ENCODE measurements at regions not wholly inside any gene's neighbourhood (a gene's known extent, or its start where the extent isn't known, plus 50 kb on each side); places are given as distances from the start of the nearest gene placed in this dataset.
A peak's percentile ranks its signal among the peaks of the same experiment; 100 is the strongest.

DNA sequence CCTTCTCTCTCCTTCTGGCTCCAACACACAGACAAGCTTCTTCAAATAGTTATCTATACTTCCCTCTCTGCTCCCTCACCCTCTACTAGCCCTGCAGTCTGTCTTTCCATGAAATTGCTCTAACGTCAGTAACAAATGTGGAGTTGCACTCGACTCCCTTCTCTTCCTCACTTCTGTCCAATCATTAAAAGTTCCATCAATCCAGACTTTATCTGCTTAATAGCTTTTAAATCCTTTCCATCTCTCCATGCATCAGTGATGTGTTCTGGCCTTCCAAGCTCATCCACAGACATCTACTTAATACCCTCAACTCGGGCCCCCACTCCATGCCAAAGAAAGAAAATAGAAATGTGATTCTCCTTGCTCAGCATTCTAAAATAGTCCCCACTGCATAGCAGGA is 422.1 kb upstream of the CDH5 start:
- WGBS (ENCODE audit: insufficient coverage) = 38% methylated on average over 3 of the region's 3 CpGs

GRCh38 chr16:65940711-65941110 is 425.8 kb upstream of the CDH5 start:
- DNase-seq = no peak
- H3K4me3 ChIP-seq (ENCODE audit: low read length) = no peak overlapping the region
- no peaks in the 10 kb centered on the region for H3K9me3 ChIP-seq (replicated peaks; ENCODE audit: control insufficient read depth, low read depth, low read length)
- H3K36me3 ChIP-seq (ENCODE audit: control insufficient read depth, insufficient read depth, low read length) = no peaks in the 10 kb centered on the region
- no peaks in the 10 kb centered on the region for H3K27me3 ChIP-seq (ENCODE audit: control insufficient read depth, insufficient read depth, low read length)
- H3K27ac ChIP-seq (ENCODE audit: low read length) = no peak overlapping the region
- H3K4me1 ChIP-seq (ENCODE audit: control insufficient read depth, insufficient read depth, low read length) = no peaks in the 10 kb centered on the region
- WGBS (ENCODE audit: insufficient coverage) = no CpG with 5 or more reads among the region's 1 CpG

More for the DNA sequence above, 422.1 kb upstream of the CDH5 start:
- Histone ChIP-seq H3K9me3 (replicated peaks; ENCODE audit: control insufficient read depth, low read depth, low read length) (no peaks in the 10 kb centered on the region), H3K27ac (ENCODE audit: low read length) (no peak overlapping the region), H3K4me1 (ENCODE audit: control insufficient read depth, insufficient read depth, low read length) (peaks cover 2% of the 10 kb centered on the region), H3K36me3 (ENCODE audit: control insufficient read depth, insufficient read depth, low read length) (no peaks in the 10 kb centered on the region), H3K27me3 (ENCODE audit: control insufficient read depth, insufficient read depth, low read length) (no peaks in the 10 kb centered on the region), H3K4me3 (ENCODE audit: low read length) (no peak overlapping the region)
- DNase-seq = peak; percentile 4

DNA sequence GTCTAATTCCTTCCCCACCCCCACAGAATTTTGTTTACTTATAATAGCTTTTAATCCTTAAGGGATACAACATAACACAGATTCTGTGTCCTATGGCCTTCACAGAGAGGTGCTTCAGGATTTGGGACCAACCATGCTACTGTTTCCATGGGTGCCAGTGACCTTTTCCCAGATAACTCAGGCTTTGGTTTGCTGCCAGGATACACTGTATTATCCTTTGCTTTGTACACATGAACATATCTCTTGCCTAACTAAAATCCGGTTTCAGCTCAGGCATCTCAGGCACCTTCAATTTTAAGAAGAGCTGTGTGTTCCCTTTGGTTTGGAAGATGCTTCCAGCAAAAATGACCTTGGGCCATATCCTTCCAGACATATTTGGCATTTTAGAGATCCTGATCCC is 428.4 kb upstream of the CDH5 start:
- Histone ChIP-seq H3K4me1 (ENCODE audit: control insufficient read depth, insufficient read depth, low read length) (no peaks in the 10 kb centered on the region), H3K36me3 (ENCODE audit: control insufficient read depth, insufficient read depth, low read length) (no peaks in the 10 kb centered on the region), H3K4me3 (ENCODE audit: low read length) (no peak overlapping the region), H3K27ac (ENCODE audit: low read length) (no peak overlapping the region), H3K9me3 (replicated peaks; ENCODE audit: control insufficient read depth, low read depth, low read length) (no peaks in the 10 kb centered on the region), H3K27me3 (ENCODE audit: control insufficient read depth, insufficient read depth, low read length) (no peaks in the 10 kb centered on the region)
- no peak for DNase-seq
- no CpG with 5 or more reads among the region's 1 CpG for WGBS (ENCODE audit: insufficient coverage)

GRCh38 chr16:65937455-65937854 is 429.0 kb upstream of the CDH5 start:
- Histone ChIP-seq H3K9me3 (replicated peaks; ENCODE audit: control insufficient read depth, low read depth, low read length) (no peaks in the 10 kb centered on the region), H3K4me1 (ENCODE audit: control insufficient read depth, insufficient read depth, low read length) (no peaks in the 10 kb centered on the region), H3K27ac (ENCODE audit: low read length) (no peak overlapping the region), H3K27me3 (ENCODE audit: control insufficient read depth, insufficient read depth, low read length) (no peaks in the 10 kb centered on the region), H3K36me3 (ENCODE audit: control insufficient read depth, insufficient read depth, low read length) (no peaks in the 10 kb centered on the region), H3K4me3 (ENCODE audit: low read length) (no peak overlapping the region)
- DNase-seq = no peak
- 88% methylated on average over 1 of the region's 1 CpG for WGBS (ENCODE audit: insufficient coverage)

GRCh38 chr16:65936096-65936495 is 430.4 kb upstream of the CDH5 start:
- Histone ChIP-seq H3K27ac (ENCODE audit: low read length) (no peak overlapping the region), H3K27me3 (ENCODE audit: control insufficient read depth, insufficient read depth, low read length) (no peaks in the 10 kb centered on the region), H3K9me3 (replicated peaks; ENCODE audit: control insufficient read depth, low read depth, low read length) (no peaks in the 10 kb centered on the region), H3K36me3 (ENCODE audit: control insufficient read depth, insufficient read depth, low read length) (no peaks in the 10 kb centered on the region), H3K4me1 (ENCODE audit: control insufficient read depth, insufficient read depth, low read length) (no peaks in the 10 kb centered on the region), H3K4me3 (ENCODE audit: low read length) (no peak overlapping the region)
- 79% methylated on average over 1 of the region's 2 CpGs for WGBS (ENCODE audit: insufficient coverage)
- DNase-seq = no peak

GRCh38 chr16:65934443-65934842 is 432.0 kb upstream of the CDH5 start:
- H3K36me3 ChIP-seq (ENCODE audit: control insufficient read depth, insufficient read depth, low read length) = no peaks in the 10 kb centered on the region
- 87% methylated on average over 1 of the region's 3 CpGs for WGBS (ENCODE audit: insufficient coverage)
- no peak overlapping the region for H3K4me3 ChIP-seq (ENCODE audit: low read length)
- no peak overlapping the region for H3K27ac ChIP-seq (ENCODE audit: low read length)
- no peaks in the 10 kb centered on the region for H3K9me3 ChIP-seq (replicated peaks; ENCODE audit: control insufficient read depth, low read depth, low read length)
- no peaks in the 10 kb centered on the region for H3K27me3 ChIP-seq (ENCODE audit: control insufficient read depth, insufficient read depth, low read length)
- H3K4me1 ChIP-seq (ENCODE audit: control insufficient read depth, insufficient read depth, low read length) = no peaks in the 10 kb centered on the region
- DNase-seq = no peak

DNA sequence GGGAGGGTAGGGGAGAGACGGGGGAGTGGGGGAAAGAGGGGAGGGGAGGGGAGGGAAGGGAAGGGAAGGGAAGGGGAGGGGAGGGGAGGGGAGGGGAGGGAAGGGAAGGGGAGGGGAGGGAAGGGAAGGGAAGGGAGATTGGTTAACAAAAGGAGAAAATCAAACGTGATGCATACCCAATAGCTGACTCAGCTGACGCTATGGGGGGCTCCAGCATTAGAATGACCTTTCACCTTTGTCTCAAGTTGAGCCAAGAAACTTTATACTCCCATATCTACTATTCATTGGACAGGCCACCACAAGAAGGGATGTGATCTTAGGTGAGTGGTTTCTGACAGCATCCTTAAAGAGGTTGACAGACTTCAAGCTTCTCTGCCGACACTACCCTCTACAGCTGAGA is 432.8 kb upstream of the CDH5 start:
- H3K27me3 ChIP-seq (ENCODE audit: control insufficient read depth, insufficient read depth, low read length) = no peaks in the 10 kb centered on the region
- H3K9me3 ChIP-seq (replicated peaks; ENCODE audit: control insufficient read depth, low read depth, low read length) = no peaks in the 10 kb centered on the region
- H3K4me1 ChIP-seq (ENCODE audit: control insufficient read depth, insufficient read depth, low read length) = no peaks in the 10 kb centered on the region
- DNase-seq = no peak
- no peaks in the 10 kb centered on the region for H3K36me3 ChIP-seq (ENCODE audit: control insufficient read depth, insufficient read depth, low read length)
- no peak overlapping the region for H3K4me3 ChIP-seq (ENCODE audit: low read length)
- H3K27ac ChIP-seq (ENCODE audit: low read length) = no peak overlapping the region
- WGBS (ENCODE audit: insufficient coverage) = 100% methylated on average over 1 of the region's 4 CpGs

DNA sequence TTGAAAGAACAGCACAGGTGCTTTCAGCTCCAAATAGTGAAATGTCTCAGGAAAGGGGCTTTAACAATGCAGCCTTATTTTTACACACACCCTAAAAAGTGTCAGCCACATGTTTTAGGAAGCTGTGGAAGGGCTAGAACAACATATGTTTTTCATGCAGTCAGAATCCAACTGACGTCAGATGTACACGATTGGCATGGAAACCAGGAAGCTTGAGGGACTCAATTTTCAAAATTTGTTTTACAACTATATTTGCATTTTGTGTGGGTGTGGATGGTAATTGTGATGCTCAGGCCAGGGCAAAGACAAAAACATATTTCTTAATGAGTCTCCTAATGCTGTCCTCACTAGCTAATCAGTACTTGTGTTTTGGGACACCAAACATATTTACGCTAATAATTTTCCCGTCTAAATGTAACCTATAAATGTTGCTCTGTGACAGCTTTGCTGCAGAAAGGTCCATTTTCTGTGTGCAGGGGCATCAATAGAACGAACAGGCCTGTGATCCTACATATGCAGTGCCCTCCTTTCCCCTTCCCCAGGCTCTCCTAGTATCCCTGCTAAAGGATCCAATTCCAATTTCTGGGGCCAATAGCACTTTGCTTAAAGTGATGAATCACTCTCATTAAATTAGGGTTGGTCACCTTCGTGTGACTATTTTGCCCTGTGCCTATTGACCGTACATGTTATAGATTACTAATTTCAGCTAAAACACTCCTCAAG is 434.0 kb upstream of the CDH5 start:
- Histone ChIP-seq H3K27me3 (ENCODE audit: control insufficient read depth, insufficient read depth, low read length) (no peaks in the 10 kb centered on the region), H3K4me3 (ENCODE audit: low read length) (no peak overlapping the region), H3K9me3 (replicated peaks; ENCODE audit: control insufficient read depth, low read depth, low read length) (no peaks in the 10 kb centered on the region), H3K4me1 (ENCODE audit: control insufficient read depth, insufficient read depth, low read length) (no peaks in the 10 kb centered on the region), H3K27ac (ENCODE audit: low read length) (no peak overlapping the region), H3K36me3 (ENCODE audit: control insufficient read depth, insufficient read depth, low read length) (no peaks in the 10 kb centered on the region)
- WGBS (ENCODE audit: insufficient coverage) = 64% methylated on average over 5 of the region's 7 CpGs
- DNase-seq = peak; percentile 76

DNA sequence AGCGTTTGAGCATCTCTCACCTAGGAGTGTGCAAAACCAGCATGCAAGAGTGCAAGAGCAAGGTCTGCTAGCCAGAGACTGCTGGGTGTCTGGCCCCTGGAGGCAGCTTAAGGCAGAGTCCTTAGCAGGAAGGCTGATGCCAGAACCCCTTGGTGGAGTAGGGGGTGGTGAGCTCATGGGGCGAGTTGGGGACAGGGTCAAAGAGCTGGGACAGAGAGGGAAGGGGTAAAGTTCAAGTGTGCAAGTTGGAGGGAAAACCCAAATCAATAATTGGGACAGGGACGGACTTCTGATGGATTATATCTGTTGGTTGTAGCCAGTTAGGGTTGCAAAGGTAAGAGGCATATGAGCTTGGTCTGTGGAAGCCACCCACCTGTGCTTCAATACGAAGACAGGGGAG is 443.6 kb upstream of the CDH5 start:
- Histone ChIP-seq H3K9me3 (replicated peaks; ENCODE audit: control insufficient read depth, low read depth, low read length) (no peaks in the 10 kb centered on the region), H3K27me3 (ENCODE audit: control insufficient read depth, insufficient read depth, low read length) (no peaks in the 10 kb centered on the region), H3K4me3 (ENCODE audit: low read length) (no peak overlapping the region), H3K4me1 (ENCODE audit: control insufficient read depth, insufficient read depth, low read length) (no peaks in the 10 kb centered on the region), H3K36me3 (ENCODE audit: control insufficient read depth, insufficient read depth, low read length) (no peaks in the 10 kb centered on the region), H3K27ac (ENCODE audit: low read length) (no peak overlapping the region)
- no peak for DNase-seq
- 75% methylated on average over 3 of the region's 4 CpGs for WGBS (ENCODE audit: insufficient coverage)

DNA sequence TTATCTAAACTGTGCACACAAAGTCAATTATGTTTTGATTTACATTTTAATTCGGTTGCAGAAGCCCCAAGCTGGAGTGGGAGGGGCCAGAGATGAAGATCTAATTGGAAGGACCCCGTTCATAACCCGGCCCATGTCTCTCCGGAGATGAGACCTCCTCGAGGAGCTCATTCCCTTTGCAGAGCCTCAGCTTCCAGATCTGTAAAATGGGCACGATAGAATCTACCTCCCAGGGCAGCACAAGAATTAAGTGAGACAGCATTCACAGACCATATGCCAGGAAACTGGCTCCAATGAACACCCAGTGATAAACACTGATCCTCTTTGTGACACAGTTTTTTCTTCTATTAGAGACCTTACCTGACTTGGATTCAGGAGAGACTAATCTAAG is 446.5 kb upstream of the CDH5 start:
- Histone ChIP-seq H3K27ac (ENCODE audit: low read length) (no peak overlapping the region), H3K4me1 (ENCODE audit: control insufficient read depth, insufficient read depth, low read length) (no peaks in the 10 kb centered on the region), H3K36me3 (ENCODE audit: control insufficient read depth, insufficient read depth, low read length) (no peaks in the 10 kb centered on the region), H3K27me3 (ENCODE audit: control insufficient read depth, insufficient read depth, low read length) (no peaks in the 10 kb centered on the region), H3K4me3 (ENCODE audit: low read length) (no peak overlapping the region), H3K9me3 (replicated peaks; ENCODE audit: control insufficient read depth, low read depth, low read length) (no peaks in the 10 kb centered on the region)
- WGBS (ENCODE audit: insufficient coverage) = 100% methylated on average over 1 of the region's 6 CpGs
- DNase-seq = no peak

All from muscle of leg (tissue), 3 donors.